ENCODE measurements at regions not wholly inside any gene's neighbourhood (a gene's known extent, or its start where the extent isn't known, plus 50 kb on each side); places are given as distances from the start of the nearest gene placed in this dataset.

- no peak for DNase-seq (ENCODE audit: low spot score)
These were observed 120.7 kb upstream of the GSE1 start for GRCh38 chr16:85492295-85492864.

DNA sequence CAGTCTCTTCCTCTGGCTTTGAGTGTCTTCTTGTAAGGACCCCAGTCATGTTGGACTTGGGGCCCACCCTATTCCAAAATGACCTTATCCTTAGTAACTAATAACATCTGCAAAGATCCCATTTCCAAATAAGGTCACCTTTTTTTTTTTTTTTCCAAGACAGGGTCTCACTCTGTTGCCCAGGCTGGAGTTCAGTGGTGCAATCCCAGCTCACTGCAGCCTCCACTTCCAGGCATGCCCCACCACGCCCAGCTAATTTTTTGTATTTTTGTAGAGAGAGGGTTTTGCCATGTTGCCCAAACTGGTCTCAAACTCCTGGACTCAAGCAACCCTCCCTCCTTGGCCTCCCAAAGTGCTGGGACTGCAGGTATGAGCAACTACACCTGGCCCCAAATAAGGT is 118.8 kb upstream of the GSE1 start:
- no peak for DNase-seq (ENCODE audit: low spot score)

GRCh38 chr16:85495259-85495658 is 117.9 kb upstream of the GSE1 start:
- DNase-seq (ENCODE audit: low spot score) = no peak

- DNase-seq (ENCODE audit: low spot score) = no peak
These were observed 117.1 kb upstream of the GSE1 start for GRCh38 chr16:85495823-85496538.

DNA sequence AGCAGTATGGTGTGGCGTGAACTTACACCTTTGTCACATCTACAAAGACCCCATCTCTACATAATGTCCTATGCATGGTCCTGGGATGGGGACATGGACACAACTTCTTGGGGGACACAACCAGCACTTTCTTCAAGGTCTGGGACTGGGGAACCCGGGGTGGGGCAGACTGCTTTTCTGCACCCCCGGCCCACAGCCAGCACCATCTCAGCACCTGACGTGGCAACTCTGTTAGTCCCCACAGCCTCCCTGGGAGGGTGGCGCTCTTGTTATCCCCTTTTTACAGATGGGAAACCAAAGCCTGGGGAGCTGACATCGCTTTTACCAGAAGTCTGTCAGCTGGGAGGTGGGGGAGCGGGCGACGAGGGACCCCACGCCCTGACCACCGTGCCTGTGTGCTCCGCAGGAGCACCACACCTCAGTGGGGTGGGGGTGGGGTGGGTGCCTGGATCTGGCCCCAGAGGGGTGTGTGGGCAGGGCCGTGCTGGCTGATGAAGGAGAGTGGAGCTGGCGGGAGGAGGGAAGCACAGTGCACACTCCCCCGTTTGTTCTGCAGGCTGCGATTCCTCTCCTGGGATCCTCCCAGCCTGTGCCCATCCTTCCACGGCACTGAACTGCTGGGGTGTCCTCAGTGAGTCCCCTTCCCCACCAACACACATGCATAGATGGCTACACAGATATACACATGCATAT is 115.4 kb upstream of the GSE1 start:
- no peak for DNase-seq (ENCODE audit: low spot score)

GRCh38 chr16:85498607-85499006 is 114.5 kb upstream of the GSE1 start:
- DNase-seq (ENCODE audit: low spot score) = no peak

DNA sequence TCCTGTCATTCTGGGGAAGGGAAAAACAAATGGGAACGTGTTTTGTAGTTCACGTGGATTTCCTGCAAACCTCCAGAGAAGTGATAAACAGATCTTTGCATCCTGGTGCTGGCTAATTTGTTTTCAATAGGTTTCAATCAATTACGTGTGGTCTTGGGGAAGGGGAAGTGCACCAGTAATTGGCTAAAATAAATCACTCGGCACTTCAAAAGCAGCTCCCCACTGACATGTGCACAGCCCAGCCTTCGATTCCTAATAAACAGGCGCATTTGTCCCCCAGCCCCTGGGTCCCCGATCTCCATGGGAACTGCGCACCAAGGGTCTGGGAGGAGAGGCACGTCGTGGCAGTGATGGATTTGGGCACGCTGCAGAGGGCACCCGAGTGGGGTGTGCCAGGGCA is 112.9 kb upstream of the GSE1 start:
- no peak for DNase-seq (ENCODE audit: low spot score)

DNA sequence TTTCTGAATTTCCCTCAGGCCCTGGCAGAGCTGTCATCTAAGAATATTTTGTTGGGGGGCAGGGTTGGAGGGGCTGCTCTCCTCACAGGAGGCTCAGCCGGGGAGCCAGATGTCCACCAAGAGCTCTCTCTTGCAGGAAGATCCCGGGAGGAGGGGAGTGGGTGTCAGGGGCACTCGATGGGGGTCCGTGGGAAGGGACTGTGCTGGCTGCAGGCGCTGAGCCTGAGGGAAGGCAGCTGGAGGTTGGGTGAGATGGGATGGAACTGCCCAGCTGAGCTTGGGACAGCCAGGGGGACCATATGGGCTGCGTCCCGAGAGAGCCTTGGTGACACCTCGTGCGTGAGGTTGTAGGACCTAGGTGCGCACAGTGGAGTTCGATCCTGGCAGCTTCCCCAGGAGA is 111.2 kb upstream of the GSE1 start:
- DNase-seq (ENCODE audit: low spot score) = no peak

DNA sequence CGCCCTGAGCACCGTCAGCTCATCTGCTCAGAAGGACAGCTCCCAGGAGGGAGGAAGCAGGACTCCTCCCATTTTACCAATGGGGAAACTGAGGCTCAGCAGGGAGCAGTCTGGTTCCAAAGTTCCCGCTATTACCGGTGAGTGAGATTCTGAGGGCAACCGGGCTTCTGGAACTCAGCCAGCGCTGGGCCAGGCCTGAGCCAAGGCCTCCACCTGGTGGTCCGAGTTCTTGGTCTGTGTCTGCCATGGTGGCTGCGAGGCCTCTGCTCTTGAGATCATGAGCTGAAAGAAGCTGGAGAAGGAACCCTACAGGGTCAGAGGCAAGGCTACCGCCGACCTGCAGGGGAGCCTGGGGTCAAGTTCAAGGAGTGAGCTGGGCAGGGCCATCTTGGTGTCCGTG is 110.8 kb upstream of the GSE1 start:
- DNase-seq (ENCODE audit: low spot score) = no peak

GRCh38 chr16:85503679-85504231 is 109.4 kb upstream of the GSE1 start:
- DNase-seq (ENCODE audit: low spot score) = no peak

DNA sequence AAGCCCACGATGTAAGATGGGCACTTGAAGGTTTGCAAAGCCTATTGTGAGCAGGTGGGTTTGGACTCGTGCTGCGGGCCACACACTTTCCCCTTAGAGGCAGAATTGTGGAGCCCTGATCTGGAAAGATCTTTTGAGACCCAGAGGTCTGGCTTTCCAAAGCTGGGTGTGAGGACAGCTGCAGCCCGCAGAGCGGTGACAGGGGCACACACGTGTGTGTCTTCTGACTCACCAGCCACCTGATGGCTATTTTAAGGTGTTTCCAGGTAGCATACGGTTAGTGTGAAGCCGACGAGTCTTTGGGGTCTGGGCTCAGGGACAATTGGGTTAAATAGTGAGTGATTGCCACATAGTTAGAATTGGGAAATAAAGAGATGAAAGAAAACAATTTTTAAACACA is 108.9 kb upstream of the GSE1 start:
- no peak for DNase-seq (ENCODE audit: low spot score)

GRCh38 chr16:85505794-85506634 is 107.1 kb upstream of the GSE1 start:
- DNase-seq (ENCODE audit: low spot score) = no peak

DNA sequence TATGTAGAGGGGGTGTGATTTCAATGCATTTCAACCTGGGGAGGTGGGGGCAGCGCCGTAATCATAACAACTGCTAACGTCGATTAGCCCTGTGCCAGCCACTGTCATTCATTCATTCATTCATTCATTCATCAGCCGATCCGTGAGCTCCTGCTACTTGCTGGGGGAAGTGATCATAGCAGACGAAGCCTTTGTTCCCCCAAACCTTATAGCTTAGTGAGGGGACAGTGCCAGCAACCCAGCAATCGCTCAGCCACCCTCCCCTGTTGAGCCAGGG is 106.5 kb upstream of the GSE1 start:
- DNase-seq (ENCODE audit: low spot score) = no peak

DNA sequence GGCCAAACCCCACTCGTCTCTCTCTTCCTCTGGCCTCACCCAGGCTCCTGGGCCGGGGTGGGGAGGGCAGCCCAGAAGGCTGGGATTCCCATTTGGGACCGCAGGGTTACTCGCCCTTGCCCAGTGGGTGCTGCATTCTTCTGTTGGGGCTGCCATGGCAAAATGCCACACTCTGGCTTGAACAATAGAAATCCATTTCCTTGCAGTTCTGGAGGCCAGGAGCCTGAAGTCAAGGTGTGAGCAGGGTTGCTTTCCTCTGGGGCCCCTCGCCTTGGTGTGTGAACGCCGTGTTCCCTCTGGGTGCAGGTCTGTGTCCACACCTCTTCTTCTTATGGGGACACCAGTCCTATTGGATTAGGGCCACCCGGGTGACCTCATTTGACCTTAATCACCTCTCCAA is 105.8 kb upstream of the GSE1 start:
- DNase-seq (ENCODE audit: low spot score) = no peak

DNA sequence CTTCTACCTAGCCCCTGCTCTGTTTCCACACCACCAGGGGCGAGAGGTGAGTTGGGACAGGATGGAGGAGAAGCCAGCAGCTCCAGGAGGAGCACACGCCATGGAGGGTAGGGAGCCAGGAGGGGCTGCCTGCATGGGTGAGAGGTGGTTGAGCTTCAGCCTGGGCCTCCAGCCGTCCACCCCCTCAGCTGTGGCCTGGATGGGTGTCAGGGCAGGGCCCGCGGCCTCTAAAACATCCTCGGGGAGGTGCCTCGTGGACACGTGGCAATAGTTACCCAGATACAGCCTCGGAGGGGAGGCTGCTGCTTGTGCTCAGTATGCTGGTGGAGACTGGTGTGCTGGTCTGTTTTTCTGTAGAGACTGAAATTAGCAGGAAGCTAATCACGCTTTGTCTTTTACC is 104.7 kb upstream of the GSE1 start:
- DNase-seq (ENCODE audit: low spot score) = no peak

GRCh38 chr16:85508993-85509392 is 104.1 kb upstream of the GSE1 start:
- DNase-seq (ENCODE audit: low spot score) = no peak

GRCh38 chr16:85510041-85510659 is 103.0 kb upstream of the GSE1 start:
- DNase-seq (ENCODE audit: low spot score) = no peak

DNA sequence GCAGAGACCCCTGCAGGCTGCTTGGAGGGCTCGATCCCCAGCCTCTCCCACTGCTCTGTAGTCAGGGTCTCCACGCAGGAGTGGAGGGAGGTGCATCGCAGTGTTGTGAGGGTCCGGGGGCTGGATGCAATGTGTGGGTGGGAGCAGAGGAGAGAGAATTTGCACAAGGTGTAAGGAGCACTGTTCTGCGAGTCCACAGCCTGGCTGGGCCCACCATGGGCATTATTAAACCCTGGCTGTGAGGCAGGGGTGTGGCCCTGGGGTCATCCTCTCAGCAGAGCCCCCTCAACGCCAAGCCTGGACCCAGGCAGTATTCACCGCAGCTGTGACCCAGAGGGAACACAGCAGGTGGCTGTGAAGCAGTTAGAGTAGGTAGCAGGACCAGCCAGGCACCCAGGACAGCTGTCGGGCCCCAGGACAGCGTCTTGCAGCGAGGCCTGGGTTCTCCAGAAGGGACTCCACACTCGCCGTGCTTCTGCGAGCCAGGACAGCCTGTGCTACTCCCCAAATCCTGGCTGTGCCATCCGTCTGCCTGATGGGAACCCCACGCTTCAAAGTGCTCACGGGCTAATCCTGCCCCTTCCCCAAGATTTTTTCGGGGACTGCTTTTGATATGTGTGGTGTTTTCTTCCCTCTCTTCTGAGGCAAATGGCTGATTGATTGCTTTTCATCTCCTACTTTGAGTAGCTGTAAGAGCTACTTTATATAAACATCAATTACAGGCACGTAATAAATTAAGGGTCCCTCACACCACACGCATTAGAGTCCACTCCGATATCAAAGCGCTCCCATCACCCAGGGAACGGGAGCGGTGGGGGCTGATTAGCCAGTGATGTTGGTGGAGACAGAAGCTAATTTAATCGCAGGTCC is 100.9 kb upstream of the GSE1 start:
- no peak for DNase-seq (ENCODE audit: low spot score)

DNA sequence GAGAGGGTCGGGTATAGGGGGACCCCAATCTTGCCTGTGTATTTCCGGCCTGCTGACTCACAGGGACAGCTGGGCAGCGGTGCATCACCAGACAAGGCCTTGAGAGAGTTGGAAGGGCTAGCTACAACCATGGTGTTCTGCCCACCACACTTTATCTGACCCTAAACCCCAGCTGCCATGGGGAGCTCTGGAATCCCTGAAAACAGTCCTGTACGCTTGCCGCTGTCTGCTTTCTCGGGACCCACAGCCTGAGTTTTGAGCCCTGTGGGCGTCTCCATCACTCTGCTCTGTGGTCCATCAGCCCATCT is 100.4 kb upstream of the GSE1 start:
- no peak for DNase-seq (ENCODE audit: low spot score)

DNA sequence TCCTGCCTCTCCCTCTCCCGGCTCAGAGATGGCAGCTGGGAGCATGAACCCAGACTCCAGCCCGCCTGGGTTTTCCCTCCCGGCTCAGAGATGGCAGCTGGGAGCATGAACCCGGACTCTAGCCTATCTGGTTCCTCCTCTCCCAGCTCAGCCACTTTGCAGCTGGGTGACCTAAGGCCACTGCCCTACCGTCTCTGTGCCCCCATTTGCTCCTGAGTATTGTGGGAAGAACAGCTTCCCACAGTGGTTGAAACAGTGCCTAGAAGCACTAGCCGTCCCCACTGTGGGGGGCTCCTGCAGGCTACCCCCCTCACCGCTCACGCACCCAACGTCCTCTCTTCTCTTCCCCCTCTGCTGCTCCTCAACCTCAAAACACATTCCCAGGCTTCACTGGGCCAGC is 99.9 kb upstream of the GSE1 start:
- no peak for DNase-seq (ENCODE audit: low spot score)

DNA sequence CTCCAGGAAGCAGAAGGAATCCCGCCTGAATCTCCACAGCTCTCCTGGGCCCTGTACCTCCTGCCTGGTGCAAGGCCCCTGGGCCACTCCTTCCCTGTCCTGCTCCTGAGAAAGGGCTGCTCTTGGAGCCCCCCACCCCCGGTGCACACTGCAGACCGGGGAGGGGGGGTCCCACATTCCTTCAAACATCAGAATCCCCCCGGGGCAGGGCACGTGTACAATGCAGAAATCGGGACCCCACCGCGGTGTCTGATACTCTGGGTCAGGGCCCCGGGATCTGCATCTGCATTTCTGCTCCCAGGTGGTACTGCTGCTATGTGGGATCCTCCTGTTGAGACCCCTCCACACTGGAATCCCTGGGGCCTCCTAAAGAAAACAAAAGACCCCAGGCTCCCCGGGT is 99.5 kb upstream of the GSE1 start:
- no peak for DNase-seq (ENCODE audit: low spot score)

Data from H4 (cell line).